ENCODE measurements at regions not wholly inside any gene's neighbourhood (a gene's known extent, or its start where the extent isn't known, plus 50 kb on each side); places are given as distances from the start of the nearest gene placed in this dataset.

DNA sequence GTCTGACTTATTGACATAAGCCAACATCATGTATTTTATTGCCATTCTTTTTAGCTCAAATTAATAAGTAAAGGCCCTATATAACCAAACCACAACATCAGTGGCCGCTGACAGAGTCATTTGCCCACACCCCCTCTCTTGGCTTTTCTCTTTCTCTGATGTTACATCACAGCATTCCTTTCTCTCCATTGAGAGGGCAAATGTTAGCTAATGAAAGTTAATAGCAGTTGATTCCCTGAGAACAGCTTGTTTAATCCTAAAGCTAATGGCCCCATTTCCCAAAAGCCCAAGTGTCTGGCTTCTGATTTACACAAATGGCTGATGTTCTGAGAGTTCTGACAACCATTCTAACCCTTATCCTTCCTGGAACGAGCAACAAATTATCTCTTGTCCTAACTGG is 308.8 kb downstream of the SNAPC1 start:
- Mint-ChIP-seq H3K4me3 (ENCODE audit: low read depth) (no peak overlapping the region), H3K9me3 (no peaks in the 10 kb centered on the region), H3K27me3 (ENCODE audit: low read depth) (no peaks in the 10 kb centered on the region), H3K27ac (no peak overlapping the region), H3K36me3 (ENCODE audit: low read depth) (no peaks in the 10 kb centered on the region), H3K4me1 (ENCODE audit: low read depth) (no peaks in the 10 kb centered on the region)
- no peak for DNase-seq (ENCODE audit: low spot score)
- intact Hi-C loops (cut with micrococcal nuclease): no loop called here

DNA sequence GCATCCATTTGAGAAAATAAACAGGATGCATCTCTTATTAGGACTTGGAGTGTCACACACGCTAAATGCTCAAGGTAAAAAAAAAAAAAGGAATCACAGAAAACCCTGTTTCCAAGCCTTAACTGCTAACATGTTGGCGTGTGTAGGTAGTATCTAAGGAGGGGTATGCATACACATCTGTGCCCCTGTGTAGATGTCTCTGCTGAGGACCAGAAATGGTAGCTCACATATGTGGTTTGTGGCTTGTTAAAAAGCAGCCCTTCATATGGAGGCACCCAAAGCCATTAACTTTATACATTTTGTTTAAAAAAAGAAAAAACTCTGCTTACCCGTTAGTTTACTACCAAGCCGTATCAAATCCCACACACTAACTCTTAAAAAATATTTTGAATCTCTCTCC is 314.1 kb downstream of the SNAPC1 start:
- H3K27ac Mint-ChIP-seq: no peak overlapping the region
- no peaks in the 10 kb centered on the region for H3K36me3 Mint-ChIP-seq (ENCODE audit: low read depth)
- DNase-seq (ENCODE audit: low spot score): no peak
- intact Hi-C loops (cut with micrococcal nuclease): no loop called here
- peaks cover 14% of the 10 kb centered on the region for H3K4me1 Mint-ChIP-seq (ENCODE audit: low read depth)
- H3K27me3 Mint-ChIP-seq (ENCODE audit: low read depth): no peaks in the 10 kb centered on the region
- H3K4me3 Mint-ChIP-seq (ENCODE audit: low read depth): no peak overlapping the region
- no peaks in the 10 kb centered on the region for H3K9me3 Mint-ChIP-seq

DNA sequence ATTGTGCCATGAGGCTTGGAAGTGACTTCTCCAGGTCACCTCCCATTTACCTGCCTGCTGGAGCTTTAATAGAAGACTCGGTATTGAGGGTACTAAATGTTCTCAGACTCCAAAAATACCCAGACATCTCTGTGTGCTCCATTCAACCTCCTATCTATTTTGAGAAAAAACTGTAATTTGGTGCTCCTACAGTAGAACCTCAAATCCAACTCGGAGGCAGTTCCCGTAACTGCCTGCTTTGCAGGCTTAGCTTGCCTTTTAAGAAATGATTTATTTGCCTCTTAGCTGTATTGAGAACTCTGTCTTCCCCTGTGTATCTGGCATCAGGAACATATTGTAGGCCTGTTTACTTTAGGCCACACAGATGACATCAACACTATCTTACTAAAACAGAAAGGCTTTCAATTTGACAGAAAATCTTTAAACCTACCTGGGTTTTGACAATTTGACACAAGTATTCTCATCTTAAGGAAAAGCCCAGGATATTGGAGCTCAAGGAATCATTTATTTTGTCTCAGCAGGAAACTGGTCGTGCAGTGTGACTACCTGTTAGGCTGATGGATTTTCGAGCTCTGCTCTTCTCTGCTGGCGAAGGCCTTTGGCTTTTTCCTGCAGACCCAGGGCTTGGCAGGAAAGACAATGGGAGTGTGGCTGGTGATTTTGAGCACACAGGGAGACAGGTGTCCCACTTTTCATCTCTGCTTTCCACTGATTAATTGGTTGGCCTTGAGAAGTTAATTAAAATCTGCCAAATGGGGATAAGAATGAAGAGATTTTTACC is 314.8 kb downstream of the SNAPC1 start:
- DNase-seq (ENCODE audit: low spot score): no peak
- Mint-ChIP-seq H3K36me3 (ENCODE audit: low read depth) (no peaks in the 10 kb centered on the region), H3K9me3 (no peaks in the 10 kb centered on the region), H3K27me3 (ENCODE audit: low read depth) (peaks cover 5% of the 10 kb centered on the region), H3K4me1 (ENCODE audit: low read depth) (peaks cover 14% of the 10 kb centered on the region), H3K4me3 (ENCODE audit: low read depth) (no peak overlapping the region), H3K27ac (no peak overlapping the region)
- intact Hi-C loops (cut with micrococcal nuclease): no loop called here

DNA sequence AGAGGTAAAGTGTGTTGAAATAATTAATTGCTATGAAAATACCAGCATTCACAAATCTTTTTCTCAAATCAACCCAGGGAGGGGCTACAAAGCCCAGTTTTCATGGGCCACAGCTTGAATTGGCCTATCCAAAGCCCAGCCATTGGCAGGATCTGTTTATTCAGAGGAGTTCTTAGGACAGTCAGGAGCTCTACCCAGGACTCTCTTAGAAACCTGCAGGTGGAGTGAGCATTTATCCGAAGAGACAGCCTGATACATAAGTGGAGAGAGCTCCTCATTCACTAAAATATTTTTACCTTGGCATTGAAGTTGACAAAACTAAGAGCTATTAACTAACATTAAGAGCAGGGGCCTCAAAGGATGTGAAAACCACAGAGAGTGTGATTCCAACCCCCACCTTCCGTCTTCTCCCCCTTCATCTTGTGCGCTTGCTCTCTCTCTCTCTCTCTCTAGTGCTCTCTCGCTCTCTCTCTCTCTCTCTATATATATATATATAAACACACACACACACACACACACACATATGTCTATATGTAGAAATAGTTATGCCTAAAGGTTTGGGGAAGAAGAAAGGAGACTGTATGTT is 315.5 kb downstream of the SNAPC1 start:
- Mint-ChIP-seq H3K27me3 (ENCODE audit: low read depth) (peaks cover 6% of the 10 kb centered on the region), H3K36me3 (ENCODE audit: low read depth) (no peaks in the 10 kb centered on the region), H3K4me1 (ENCODE audit: low read depth) (peaks cover 14% of the 10 kb centered on the region), H3K27ac (no peak overlapping the region), H3K4me3 (ENCODE audit: low read depth) (no peak overlapping the region), H3K9me3 (no peaks in the 10 kb centered on the region)
- no peak for DNase-seq (ENCODE audit: low spot score)
- intact Hi-C loops (cut with micrococcal nuclease): no loop called here

DNA sequence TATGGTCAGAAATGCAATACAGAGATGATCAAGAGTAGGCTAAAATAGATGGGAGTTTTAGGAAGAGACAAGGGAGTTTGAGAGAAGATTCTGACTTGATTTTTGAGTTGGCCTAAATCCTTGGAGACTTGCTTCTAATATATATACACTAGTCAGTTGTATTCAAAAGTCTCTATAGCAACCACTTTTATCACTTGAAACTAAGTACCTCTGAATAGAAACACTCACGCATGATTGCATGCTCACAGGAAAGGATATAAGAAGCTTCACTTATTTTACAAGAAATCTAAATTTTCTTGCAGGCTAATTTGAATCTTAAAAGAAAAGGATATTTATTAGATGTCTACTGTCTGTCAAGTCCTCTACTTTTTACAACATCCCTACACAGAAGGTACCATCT is 316.8 kb downstream of the SNAPC1 start:
- no peak for DNase-seq (ENCODE audit: low spot score)
- H3K9me3 Mint-ChIP-seq: no peaks in the 10 kb centered on the region
- peaks cover 10% of the 10 kb centered on the region for H3K27me3 Mint-ChIP-seq (ENCODE audit: low read depth)
- H3K4me3 Mint-ChIP-seq (ENCODE audit: low read depth): no peak overlapping the region
- intact Hi-C loops (cut with micrococcal nuclease): no loop called here
- H3K36me3 Mint-ChIP-seq (ENCODE audit: low read depth): no peaks in the 10 kb centered on the region
- H3K4me1 Mint-ChIP-seq (ENCODE audit: low read depth): peaks cover 14% of the 10 kb centered on the region
- H3K27ac Mint-ChIP-seq: no peak overlapping the region

DNA sequence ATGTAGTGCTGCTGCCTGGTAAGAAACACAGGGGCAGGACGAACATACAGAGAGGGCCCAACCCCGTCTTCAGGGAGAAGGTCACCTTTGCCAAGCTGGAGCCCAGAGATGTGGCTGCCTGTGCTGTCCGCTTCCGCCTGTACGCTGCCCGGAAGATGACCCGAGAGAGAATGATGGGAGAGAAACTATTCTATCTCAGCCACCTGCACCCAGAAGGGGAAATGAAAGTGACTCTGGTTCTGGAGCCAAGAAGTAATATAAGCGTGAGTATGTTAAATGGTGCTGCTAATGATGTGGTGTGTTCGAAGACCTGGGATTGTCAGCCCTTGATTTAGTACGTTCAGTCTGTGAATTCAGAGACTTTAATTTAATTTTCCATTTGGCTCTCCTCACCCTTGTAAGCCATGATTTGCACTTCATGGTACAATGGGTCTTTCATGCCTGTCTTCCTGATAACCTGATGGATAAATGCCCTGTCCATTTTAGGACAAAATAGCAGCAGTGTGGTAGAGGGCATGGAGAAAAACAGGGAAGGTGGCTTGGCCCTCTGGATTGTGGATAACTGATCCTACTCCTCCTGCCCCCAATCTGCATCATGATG is 318.9 kb downstream of the SNAPC1 start:
- no peaks in the 10 kb centered on the region for H3K9me3 Mint-ChIP-seq
- H3K36me3 Mint-ChIP-seq (ENCODE audit: low read depth): no peaks in the 10 kb centered on the region
- no peak overlapping the region for H3K27ac Mint-ChIP-seq
- H3K4me3 Mint-ChIP-seq (ENCODE audit: low read depth): no peak overlapping the region
- DNase-seq (ENCODE audit: low spot score): no peak
- peaks cover 14% of the 10 kb centered on the region for H3K4me1 Mint-ChIP-seq (ENCODE audit: low read depth)
- intact Hi-C loops (cut with micrococcal nuclease): no loop called here
- peaks cover 11% of the 10 kb centered on the region for H3K27me3 Mint-ChIP-seq (ENCODE audit: low read depth)

DNA sequence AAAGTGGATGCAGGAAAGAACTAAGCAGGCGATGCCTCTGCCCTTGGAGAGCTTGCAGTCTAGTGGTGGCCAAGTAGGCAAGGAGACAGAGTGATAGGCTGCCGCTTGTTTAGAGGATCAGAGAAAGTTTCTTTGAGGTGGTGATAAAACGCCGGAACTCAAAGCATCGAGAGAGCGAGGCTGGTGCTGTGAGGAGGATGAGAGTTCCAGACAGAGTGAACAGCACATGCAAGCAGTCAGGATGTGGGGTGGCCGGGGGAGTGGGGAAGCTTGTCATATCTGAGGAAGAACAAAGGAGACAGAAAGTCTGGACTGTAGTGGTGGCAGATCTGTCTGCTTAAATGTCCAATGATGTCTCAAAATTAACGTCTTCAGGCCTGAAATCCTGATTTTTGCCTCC is 319.7 kb downstream of the SNAPC1 start:
- Mint-ChIP-seq H3K4me1 (ENCODE audit: low read depth) (peaks cover 12% of the 10 kb centered on the region), H3K27me3 (ENCODE audit: low read depth) (peaks cover 14% of the 10 kb centered on the region), H3K27ac (no peak overlapping the region), H3K4me3 (ENCODE audit: low read depth) (no peak overlapping the region), H3K9me3 (no peaks in the 10 kb centered on the region), H3K36me3 (ENCODE audit: low read depth) (no peaks in the 10 kb centered on the region)
- intact Hi-C loops (cut with micrococcal nuclease): no loop called here
- DNase-seq (ENCODE audit: low spot score): no peak

DNA sequence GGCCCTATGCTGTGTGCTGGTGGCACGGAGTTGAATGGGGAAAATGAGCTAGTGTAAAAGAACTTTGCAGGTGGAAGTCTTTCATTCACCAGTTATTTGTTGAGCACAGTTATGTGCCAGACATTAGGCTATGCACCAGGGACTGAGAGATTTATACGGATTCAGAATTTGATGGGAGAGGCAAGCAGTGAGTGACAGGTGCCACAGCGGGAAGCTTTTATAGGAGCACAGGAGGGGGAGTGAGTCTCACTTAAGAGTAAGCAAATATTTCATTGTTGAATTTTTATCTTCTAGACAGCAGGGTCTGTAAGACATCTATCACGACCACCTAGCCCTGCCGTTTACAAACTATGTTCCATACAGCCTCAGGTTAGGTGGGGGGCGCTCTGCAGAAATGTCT is 320.6 kb downstream of the SNAPC1 start:
- Mint-ChIP-seq H3K9me3 (no peaks in the 10 kb centered on the region), H3K4me1 (ENCODE audit: low read depth) (peaks cover 5% of the 10 kb centered on the region), H3K27ac (no peak overlapping the region), H3K36me3 (ENCODE audit: low read depth) (no peaks in the 10 kb centered on the region), H3K27me3 (ENCODE audit: low read depth) (peaks cover 15% of the 10 kb centered on the region), H3K4me3 (ENCODE audit: low read depth) (no peak overlapping the region)
- intact Hi-C loops (cut with micrococcal nuclease): no loop called here
- DNase-seq (ENCODE audit: low spot score): no peak

DNA sequence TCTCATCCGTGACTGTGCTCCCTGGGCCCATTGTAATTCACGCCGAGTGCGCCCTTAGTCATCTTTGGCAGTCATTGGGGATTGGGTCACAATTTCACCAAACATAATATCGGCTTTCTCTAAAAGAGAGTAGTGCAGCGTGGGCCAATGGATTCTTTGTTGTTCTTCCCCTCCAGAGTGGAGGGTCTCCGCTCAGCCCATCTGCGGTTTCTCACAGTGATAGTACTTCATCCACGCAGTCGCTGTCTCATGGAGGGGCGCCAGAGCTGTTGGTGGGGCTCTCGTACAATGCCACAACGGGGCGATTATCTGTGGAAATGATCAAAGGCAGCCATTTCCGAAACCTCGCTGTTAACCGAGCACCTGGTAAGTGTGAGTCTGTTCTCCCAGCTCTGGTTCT is 321.8 kb downstream of the SNAPC1 start:
- intact Hi-C loops (cut with micrococcal nuclease): no loop called here
- DNase-seq (ENCODE audit: low spot score): no peak
- Mint-ChIP-seq H3K27me3 (ENCODE audit: low read depth) (peaks cover 15% of the 10 kb centered on the region), H3K4me3 (ENCODE audit: low read depth) (no peak overlapping the region), H3K9me3 (no peaks in the 10 kb centered on the region), H3K4me1 (ENCODE audit: low read depth) (no peaks in the 10 kb centered on the region), H3K36me3 (ENCODE audit: low read depth) (no peaks in the 10 kb centered on the region), H3K27ac (no peak overlapping the region)

DNA sequence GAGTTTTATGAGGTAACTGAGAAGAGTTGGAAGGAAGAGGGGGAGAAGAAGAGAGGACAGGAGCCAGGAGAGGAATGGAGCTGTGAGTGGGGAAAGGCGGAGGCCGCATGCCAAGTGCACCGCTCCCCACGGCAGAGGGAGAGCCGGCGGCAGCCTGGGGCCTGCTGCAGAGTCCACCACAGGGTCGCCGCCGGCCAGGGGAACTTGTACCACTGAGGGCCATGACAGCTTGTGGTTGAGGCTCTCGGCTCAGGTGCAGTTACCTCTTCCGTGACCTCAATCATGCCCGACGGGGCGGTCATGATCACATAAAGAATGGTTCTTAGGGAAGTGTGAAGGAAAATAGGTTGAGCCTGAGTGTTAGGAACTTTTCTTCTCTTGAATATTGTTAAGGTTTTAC is 325.0 kb downstream of the SNAPC1 start:
- Mint-ChIP-seq H3K27ac (no peak overlapping the region), H3K9me3 (no peaks in the 10 kb centered on the region), H3K4me1 (ENCODE audit: low read depth) (no peaks in the 10 kb centered on the region), H3K36me3 (ENCODE audit: low read depth) (no peaks in the 10 kb centered on the region), H3K27me3 (ENCODE audit: low read depth) (peaks cover 18% of the 10 kb centered on the region), H3K4me3 (ENCODE audit: low read depth) (no peak overlapping the region)
- intact Hi-C loops (cut with micrococcal nuclease): no loop called here
- no peak for DNase-seq (ENCODE audit: low spot score)

DNA sequence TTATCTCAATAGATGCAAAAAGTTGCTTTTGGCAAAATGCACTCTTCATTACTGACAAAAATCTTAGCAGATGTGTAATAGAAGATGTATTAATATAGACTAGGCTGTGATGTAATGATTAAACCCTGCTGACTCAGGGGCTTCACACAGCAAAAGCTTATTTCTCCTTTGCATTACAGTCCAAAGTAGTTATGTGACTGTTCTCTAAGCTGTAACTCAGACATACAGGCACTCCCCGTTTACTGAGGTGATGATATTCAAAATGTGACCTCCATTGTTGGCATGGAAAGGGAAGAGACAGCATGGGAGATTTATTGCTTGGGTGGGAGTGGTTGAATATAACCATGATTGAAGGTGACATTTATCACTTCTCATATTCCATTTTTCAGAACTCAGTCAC is 331.5 kb downstream of the SNAPC1 start:
- H3K36me3 Mint-ChIP-seq (ENCODE audit: low read depth): no peaks in the 10 kb centered on the region
- H3K4me1 Mint-ChIP-seq (ENCODE audit: low read depth): no peaks in the 10 kb centered on the region
- no peak for DNase-seq (ENCODE audit: low spot score)
- no peak overlapping the region for H3K27ac Mint-ChIP-seq
- H3K9me3 Mint-ChIP-seq: no peaks in the 10 kb centered on the region
- H3K27me3 Mint-ChIP-seq (ENCODE audit: low read depth): peaks cover 24% of the 10 kb centered on the region
- no peak overlapping the region for H3K4me3 Mint-ChIP-seq (ENCODE audit: low read depth)
- intact Hi-C loops (cut with micrococcal nuclease): no loop called here

DNA sequence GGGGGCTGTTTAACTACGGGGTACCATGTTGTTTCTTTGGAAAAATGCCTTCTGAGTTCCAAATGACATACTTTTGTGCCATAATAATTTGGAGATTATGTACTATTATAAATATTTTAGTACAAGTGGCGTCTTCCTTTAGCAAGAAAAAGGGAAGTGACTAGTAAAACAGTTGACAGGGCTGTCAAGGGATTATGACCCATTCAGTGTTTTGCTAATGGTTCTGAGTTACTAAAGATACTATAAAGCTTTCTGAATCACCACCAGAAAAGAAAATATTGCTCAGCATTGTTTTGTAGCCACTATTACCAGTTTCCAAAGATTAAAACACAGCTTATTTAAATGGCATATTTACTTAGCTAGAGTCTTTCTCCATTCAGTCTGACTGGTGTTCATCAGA is 334.9 kb downstream of the SNAPC1 start:
- intact Hi-C loops (cut with micrococcal nuclease): no loop called here
- no peaks in the 10 kb centered on the region for H3K36me3 Mint-ChIP-seq (ENCODE audit: low read depth)
- H3K27ac Mint-ChIP-seq: no peak overlapping the region

DNA sequence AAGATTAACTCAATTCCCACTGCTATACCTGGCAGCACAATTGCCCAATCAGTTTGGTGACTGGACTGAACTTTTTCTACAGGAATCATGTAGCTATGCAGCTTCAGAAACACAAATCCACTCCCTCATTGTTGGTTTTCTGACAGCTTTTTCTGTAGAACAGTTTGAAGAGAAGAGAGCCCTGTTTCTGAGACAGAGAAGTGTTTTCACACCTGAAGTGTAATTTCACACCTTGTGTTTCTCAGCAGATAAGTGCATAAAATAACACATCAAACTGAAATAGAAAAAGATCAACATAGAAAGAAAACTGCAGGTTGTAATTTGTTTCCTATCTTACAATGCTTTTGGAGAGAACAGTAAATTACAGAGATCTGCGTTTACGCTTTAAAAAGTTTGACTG is 335.6 kb downstream of the SNAPC1 start:
- Mint-ChIP-seq H3K4me3 (ENCODE audit: low read depth) (no peak overlapping the region), H3K36me3 (ENCODE audit: low read depth) (no peaks in the 10 kb centered on the region), H3K9me3 (no peaks in the 10 kb centered on the region), H3K27me3 (ENCODE audit: low read depth) (peaks cover 17% of the 10 kb centered on the region), H3K27ac (no peak overlapping the region), H3K4me1 (ENCODE audit: low read depth) (no peaks in the 10 kb centered on the region)
- no peak for DNase-seq (ENCODE audit: low spot score)
- intact Hi-C loops (cut with micrococcal nuclease): no loop called here

More for the DNA sequence above, 334.9 kb downstream of the SNAPC1 start:
- H3K4me3 Mint-ChIP-seq (ENCODE audit: low read depth): no peak overlapping the region
- H3K27me3 Mint-ChIP-seq (ENCODE audit: low read depth): peaks cover 19% of the 10 kb centered on the region
- no peaks in the 10 kb centered on the region for H3K4me1 Mint-ChIP-seq (ENCODE audit: low read depth)
- DNase-seq (ENCODE audit: low spot score): no peak
- H3K9me3 Mint-ChIP-seq: no peaks in the 10 kb centered on the region

Measured in activated T-helper 2 cell treated with anti-CD3 and anti-CD28 coated beads, Interferon-gamma antibody, Interleukin-2, Interleukin-4, amounts not matched to agents 10 μg/mL and 5 μg/mL and 100 μg/mL, durations not matched to agents 14 hours and 24 hours and 36 hours (primary cell).